ENCODE measurements at regions not wholly inside any gene's neighbourhood (a gene's known extent, or its start where the extent isn't known, plus 50 kb on each side); places are given as distances from the start of the nearest gene placed in this dataset.

DNA sequence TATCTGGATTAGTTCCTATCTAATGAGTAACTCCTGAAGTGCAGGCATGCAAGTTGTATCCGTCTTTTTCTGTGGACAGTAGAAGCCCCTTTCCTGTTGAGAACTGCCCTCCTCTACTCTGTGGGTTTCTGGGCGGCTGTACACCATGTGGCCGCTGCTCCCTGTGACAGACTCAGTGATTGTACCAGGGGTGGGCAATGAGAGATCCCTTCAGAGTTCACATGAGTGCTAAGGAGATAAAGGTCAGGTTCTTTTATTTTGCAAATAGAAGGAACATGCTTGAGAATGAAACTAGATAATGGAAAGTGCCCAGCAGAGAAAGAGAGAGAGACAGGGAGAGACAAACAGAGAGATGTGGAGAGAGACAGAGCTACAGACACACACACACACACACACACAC lies 76.4 kb upstream of the TAPT1 start:
- H3K4me3 ChIP-seq (ENCODE audit: low read depth, low read length): no peak overlapping the region
- TF ChIP-seq CTCF (IDR thresholded peaks at IDR 0.05; ENCODE audit: insufficient read depth, low read depth, low read length, missing control alignments): no peak
- no peak for DNase-seq (ENCODE audit: low read depth)

- no peak for TF ChIP-seq CTCF (IDR thresholded peaks at IDR 0.05; ENCODE audit: insufficient read depth, low read depth, low read length, missing control alignments)
- H3K4me3 ChIP-seq (ENCODE audit: low read depth, low read length): no peak overlapping the region
- DNase-seq (ENCODE audit: low read depth): no peak
Measured at GRCh38 chr4:16297003-16297402, 70.7 kb upstream of the TAPT1 start.

GRCh38 chr4:16294455-16294854 lies 68.2 kb upstream of the TAPT1 start:
- no peak for TF ChIP-seq CTCF (IDR thresholded peaks at IDR 0.05; ENCODE audit: insufficient read depth, low read depth, low read length, missing control alignments)
- DNase-seq (ENCODE audit: low read depth): no peak
- H3K4me3 ChIP-seq (ENCODE audit: low read depth, low read length): no peak overlapping the region

DNA sequence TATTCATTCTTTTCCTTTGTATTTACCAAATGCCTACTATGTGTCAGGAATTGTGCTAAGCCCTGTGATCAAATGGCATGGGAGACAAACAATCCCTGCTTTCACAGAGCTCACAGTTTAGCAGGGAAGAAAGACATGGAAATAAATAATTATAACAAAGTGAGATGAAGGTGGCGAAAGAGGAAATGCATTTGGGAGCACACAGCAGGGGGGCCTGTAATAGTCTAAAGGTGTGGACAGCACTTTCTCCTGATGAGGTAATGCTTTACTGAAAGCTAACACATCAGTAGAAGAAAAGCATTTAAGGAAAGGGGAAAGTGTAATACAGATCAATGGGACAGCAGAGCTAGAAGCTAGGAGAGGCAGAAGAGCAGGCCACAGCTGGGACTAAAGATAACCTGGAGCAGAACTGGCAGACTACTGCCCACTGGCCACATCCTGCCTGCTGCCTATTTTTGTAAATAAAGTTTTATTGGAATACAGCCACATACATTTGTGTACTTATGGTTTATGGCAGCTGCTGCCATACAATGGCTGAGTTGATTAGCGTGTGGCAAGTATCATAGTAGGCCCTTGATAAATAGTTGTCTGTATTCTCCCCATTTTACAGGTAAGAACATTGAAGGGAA lies 67.1 kb upstream of the TAPT1 start:
- H3K4me3 ChIP-seq (ENCODE audit: low read depth, low read length): no peak overlapping the region
- no peak for DNase-seq (ENCODE audit: low read depth)
- no peak for TF ChIP-seq CTCF (IDR thresholded peaks at IDR 0.05; ENCODE audit: insufficient read depth, low read depth, low read length, missing control alignments)

DNA sequence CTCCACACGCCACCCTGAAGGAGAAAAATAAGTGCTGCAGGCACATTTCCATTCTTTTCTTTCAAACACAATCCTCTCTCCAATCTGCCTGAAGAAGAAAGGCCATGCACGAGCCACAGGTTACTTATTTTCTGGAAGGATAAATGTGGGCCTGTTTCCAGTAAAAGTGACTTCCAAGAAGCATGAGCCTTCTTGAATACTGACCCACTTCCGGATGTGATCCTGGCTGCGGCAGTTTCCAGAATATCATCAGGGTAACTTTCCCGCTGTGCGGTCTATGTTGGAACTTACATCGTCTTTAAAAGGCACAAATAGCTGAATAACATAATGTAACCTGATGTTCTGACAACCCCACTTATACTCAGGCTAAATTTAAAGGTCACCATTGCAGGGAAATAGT lies 66.3 kb upstream of the TAPT1 start:
- TF ChIP-seq CTCF (IDR thresholded peaks at IDR 0.05; ENCODE audit: insufficient read depth, low read depth, low read length, missing control alignments): no peak
- H3K4me3 ChIP-seq (ENCODE audit: low read depth, low read length): no peak overlapping the region
- no peak for DNase-seq (ENCODE audit: low read depth)

DNA sequence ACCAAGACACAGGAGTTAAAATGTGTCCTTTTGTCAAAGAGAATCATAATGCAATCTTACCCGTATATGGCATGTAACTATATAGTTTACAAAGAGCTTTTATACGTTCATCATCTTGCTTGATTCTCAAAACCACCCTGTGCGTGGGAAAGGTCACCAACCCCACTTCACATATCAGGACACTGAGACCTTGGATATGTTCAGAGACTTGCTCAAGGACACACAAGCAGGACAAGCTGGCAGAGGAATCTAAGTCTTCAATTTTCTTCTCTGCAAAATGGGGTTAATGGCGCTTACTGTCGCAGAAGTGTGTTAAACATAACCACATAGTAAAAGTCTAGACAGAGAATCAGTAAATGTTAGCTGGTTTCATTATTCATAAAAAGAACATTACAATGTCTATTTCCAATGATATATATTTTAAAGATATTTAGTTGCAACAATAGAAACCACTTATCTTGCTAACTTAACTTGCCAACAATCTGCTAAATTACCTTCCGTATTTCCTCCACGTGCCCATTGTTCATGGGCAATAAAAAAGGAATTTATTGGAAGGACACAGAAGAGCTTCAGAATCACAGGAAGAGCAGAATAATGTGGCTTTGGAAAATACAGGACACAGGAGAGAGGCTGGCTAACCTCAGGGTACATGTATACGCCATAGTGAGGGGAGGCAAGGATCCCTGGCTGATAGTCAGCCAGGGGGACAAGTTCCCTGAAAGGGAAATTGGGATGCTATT lies 64.6 kb upstream of the TAPT1 start:
- TF ChIP-seq CTCF (IDR thresholded peaks at IDR 0.05; ENCODE audit: insufficient read depth, low read depth, low read length, missing control alignments): no peak
- H3K4me3 ChIP-seq (ENCODE audit: low read depth, low read length): no peak overlapping the region

More for the DNA sequence above, 64.6 kb upstream of the TAPT1 start:
- no peak for DNase-seq (ENCODE audit: low read depth)

Measured in GM12865 (cell line).